ENCODE measurements at regions not wholly inside any gene's neighbourhood (a gene's known extent, or its start where the extent isn't known, plus 50 kb on each side); places are given as distances from the start of the nearest gene placed in this dataset.

DNA sequence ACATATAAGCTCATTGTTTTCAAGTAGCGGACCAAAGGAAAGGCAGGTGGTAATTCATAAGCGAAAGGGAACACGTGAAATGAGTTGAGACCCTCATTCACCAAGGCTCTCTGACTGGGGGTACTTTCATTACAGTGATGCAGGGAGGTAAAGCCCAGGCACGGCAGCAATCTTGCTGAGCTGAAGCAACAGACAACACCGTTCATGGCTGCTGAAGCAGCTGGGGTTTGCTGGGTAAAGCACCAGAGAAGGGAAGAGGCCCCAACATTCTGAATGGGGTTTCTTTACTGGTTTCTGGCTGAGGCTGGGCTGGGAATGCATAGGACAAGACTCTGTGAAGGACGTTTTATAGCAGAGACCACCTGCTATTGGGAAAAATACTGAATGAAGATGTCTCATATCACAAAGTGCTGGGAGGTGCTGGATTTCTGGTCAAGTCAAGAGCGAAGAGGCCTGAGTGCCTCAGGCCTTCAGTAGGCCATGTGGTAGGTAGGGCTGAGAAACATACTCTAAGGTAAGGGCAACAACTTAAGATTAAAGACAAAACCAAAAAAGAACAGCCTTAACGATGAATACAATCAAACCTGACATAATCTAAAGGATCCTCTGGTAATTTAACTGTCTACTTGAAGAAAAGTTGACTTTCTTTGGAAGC, 324.7 kb upstream of the PIK3C3 start:
- no peak for DNase-seq (ENCODE audit: low read depth)

GRCh38 chr18:41624460-41624859, 330.6 kb upstream of the PIK3C3 start:
- no peak for DNase-seq (ENCODE audit: low read depth)

DNA sequence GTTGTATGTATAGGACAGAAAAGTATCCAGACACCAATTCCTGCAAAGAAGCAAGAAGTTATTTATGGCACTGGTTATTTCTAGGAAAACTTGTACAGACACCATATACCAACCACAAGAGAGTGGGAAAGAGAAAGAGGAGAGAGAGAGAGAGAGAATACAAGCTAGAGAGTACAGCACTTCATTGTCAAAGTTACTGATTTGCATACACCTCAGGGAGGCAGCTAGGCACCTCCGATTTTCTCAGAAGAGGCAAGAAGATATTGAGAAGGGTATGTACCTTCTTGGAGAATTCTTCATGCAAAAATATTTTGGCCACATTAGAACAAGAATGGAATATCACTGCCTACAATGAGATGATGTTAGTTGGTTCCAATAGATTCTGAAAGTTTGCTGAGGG, 333.9 kb upstream of the PIK3C3 start:
- DNase-seq (ENCODE audit: low read depth): no peak

GRCh38 chr18:41618147-41618546, 336.9 kb upstream of the PIK3C3 start:
- no peak for DNase-seq (ENCODE audit: low read depth)

- DNase-seq (ENCODE audit: low read depth): no peak
Measured at GRCh38 chr18:41617647-41618046, 337.4 kb upstream of the PIK3C3 start.

- DNase-seq (ENCODE audit: low read depth): no peak
Measured at GRCh38 chr18:41613003-41613609, 341.9 kb upstream of the PIK3C3 start.

GRCh38 chr18:41604964-41605363, 350.1 kb upstream of the PIK3C3 start:
- DNase-seq (ENCODE audit: low read depth): no peak

GRCh38 chr18:41602034-41602433, 353.0 kb upstream of the PIK3C3 start:
- DNase-seq (ENCODE audit: low read depth): no peak

DNA sequence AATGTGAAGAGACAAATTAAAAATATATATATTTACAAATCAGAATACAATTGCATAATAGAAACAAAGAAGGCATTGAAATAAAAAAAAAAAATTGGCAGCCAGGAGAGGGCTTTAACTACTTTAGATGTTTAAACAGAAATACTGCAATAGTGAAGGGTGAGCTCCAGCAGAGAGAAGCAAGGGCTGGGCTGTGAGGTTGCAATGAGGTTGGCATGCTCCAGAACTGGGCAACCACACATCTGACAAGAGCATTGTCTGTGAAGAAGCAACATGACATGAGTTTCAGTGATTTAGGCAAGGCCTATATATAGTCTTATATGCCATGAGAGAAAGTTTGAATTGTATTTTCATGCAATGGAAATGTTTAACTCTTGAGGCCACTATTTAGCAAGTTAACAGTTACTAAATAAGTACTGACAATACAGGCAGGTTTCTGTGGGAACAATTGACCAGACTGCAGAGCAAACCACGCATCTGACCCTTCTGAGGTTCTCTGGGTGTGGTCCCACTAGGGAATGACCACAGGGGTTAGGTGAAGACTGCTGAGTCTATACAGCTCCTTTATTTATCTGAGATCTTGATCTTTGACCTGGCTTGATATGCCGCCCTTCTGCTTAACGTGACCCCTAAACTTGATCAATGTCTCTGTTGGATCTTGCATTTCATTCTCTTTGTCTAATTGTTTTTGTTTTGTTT, 354.2 kb upstream of the PIK3C3 start:
- DNase-seq (ENCODE audit: low read depth): no peak

DNA sequence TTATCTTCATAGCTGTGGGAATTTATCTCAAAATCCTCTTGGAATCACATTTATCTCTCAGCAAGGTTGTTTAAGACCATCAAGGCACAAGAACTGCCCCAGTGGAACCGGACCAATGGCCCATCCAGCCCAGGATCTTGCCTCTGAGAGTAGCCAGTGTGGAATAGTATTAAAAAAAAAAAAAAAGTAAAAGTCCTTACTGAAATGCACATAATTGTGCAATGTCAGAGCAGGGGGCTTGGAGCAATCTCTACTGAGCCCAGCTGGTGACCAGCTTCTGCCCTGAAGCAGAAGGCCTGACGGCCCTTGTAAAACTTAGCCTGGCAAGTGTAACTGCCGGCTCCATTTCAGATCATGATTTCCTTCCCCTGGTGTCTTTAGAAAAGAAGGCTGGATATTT, 355.6 kb upstream of the PIK3C3 start:
- DNase-seq (ENCODE audit: low read depth): no peak

- no peak for DNase-seq (ENCODE audit: low read depth)
Measured at GRCh38 chr18:41594582-41594981, 360.5 kb upstream of the PIK3C3 start.

GRCh38 chr18:41593171-41593675, 361.8 kb upstream of the PIK3C3 start:
- DNase-seq (ENCODE audit: low read depth): no peak

DNA sequence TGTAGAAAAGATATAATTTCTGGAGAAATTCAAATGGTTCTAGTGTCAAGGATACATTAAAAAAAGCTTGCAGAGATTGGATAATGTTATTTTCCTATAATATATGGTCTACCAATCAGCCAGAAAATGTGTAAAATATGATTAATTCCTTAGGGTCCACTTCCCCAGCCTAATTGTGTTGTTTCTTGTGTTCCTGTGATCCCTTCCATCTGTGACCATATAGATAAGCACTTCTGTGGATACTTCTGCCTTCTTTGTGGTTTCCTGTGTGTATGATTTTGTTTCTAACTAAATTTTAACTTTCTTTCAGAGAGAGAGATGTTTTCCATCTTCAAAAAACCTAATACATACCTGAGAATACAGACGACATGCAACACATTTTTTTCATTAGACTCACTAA, 367.1 kb upstream of the PIK3C3 start:
- DNase-seq (ENCODE audit: low read depth): no peak

DNA sequence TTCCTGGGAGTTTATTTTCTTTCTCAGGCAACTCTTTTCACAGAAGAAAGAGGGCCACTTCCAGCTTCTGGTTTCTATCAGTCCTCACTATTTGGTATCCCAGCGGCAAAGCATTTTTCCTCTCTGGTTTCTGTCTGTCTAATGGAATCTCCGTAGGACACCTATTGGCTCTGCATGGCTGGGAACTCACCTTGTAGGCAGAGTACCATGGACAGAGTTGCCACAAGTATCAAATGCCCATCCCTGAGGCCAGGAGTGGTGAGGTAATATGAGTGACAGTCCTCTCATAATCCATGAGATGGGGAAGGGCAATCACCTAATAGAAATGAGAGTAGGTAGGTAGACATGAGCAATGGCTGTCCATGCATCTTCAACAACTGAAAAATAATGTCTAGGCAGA, 369.5 kb upstream of the PIK3C3 start:
- no peak for DNase-seq (ENCODE audit: low read depth)

GRCh38 chr18:41579185-41579584, 375.8 kb upstream of the PIK3C3 start:
- no peak for DNase-seq (ENCODE audit: low read depth)

- DNase-seq (ENCODE audit: low read depth): no peak
Measured at GRCh38 chr18:41577529-41577928, 377.5 kb upstream of the PIK3C3 start.

DNA sequence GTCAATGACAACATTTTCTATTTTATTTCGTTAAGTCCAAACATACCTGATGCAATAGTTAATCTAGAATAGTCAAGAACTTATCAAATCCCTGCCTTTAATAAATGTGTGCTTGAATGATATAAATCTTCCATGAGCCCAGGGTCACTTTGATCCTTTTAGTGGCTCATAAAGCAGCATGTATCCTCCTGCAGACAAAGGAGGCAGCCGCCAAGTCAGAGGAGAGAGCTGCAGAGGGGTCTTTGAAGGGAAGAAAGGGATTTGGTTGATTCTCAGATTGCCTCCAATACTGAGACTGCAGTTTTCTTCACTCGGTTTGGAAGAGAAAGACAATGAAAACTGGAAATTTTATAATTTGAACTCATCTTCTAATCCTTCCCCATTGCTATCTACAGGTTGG, 378.4 kb upstream of the PIK3C3 start:
- no peak for DNase-seq (ENCODE audit: low read depth)

DNA sequence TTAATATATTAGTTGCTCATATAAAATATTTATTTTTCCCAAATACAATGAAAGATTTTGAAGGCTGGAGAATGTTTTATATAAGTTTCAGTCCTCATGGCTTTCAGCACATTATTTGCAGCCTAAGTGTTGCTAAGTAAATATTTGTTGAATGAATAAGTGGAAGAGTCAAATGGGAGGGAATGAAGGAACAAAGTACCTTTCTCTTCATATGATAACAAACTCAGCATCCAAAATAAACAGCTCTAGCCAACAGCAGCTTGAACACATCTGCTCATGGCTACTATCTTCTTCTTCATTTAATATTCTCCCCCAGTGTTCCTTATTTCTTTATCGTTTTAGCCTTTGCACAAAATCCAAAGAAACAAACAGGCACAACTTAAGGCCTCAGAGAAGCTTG, 385.2 kb upstream of the PIK3C3 start:
- no peak for DNase-seq (ENCODE audit: low read depth)

DNA sequence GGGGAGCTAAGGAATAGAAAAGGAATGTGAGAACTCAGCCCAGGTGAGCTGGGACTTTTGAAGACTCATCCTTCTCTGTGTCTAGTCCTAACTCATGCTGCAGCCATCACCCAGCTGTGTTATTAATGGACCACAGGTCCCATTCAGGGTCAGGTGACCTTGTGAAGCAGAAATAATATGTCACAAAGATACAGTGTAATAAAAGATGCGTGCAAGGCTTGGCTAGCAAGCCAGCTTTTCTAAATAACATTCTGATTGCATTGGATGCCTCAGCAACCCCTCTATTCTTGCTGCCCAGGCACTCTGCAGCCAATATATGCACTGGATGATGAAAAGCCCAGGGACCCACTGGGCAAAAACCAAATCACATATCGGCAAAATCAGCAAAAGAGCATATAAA, 393.1 kb upstream of the PIK3C3 start:
- no peak for DNase-seq (ENCODE audit: low read depth)

DNA sequence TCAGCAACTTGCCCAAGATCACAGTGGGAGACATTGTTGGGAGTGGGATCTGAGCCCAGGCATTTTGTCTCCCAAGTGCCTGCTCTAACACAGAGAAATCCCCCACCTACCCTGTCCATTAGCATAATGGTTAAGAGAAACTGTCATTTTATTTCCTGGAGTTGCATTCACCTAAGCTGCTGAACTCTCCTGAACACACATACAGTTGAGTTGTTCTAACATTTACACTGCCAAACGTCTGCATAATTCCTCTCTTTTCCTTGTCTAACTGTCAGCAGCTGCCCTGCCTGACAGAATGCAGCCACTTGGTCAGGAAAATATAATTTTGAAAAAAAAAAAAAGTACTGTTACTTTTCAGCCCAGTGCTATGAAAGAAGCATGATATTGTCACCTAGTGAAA, 396.3 kb upstream of the PIK3C3 start:
- no peak for DNase-seq (ENCODE audit: low read depth)

DNA sequence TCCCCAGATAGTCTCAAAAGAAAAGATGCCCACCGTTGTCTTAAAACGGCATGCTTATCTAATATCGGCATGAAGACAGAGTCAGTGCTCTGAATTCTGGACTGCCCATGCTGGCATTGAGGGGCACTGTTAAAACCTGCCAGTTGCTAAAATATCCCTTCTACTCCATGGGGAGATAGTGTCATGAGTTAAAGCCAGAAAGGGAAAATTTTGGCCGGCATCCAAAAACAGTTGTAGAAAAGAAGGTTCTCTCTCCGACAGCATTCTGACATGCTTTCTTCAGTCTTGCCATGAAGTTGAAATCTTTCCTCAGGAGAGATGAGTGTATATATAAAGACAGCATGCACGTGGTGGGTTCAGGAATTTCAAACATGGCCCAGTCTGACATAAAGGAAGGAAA, 401.3 kb upstream of the PIK3C3 start:
- DNase-seq (ENCODE audit: low read depth): no peak

- no peak for DNase-seq (ENCODE audit: low read depth)
Measured at GRCh38 chr18:41548521-41549260, 406.3 kb upstream of the PIK3C3 start.

All from LHCN-M2 (cell line).